Panc1 (cell line): ENCODE measurements at regions not wholly inside any gene's neighbourhood (a gene's known extent, or its start where the extent isn't known, plus 50 kb on each side); places are given as distances from the start of the nearest gene placed in this dataset.

Experiments
- ATAC-seq: fragments of 200-7000 bp; cut with Tn5 transposase; 2 replicates; pipeline ENCODE4 v1.9.1; 2020; ENCODE audit warnings: mild to moderate bottlenecking, moderate library complexity
- BruUV-seq: library from RNA; stranded (reverse); fragments of 400-500 nt; replicated peaks from 2 replicates; lab custom pipeline; 2021; lab: Mats Ljungman, UMichigan
- CTCF ChIA-PET: fragments of 300-600 bp; sonication (Branson Sonifier 250); formaldehyde crosslinking; loops from one replicate; lab custom pipeline; 2022; ENCODE audit warnings: antibody characterized with exemption; lab: Charles Lee
- POLR2A ChIA-PET: fragments of 300-600 bp; sonication (Branson Sonifier 250); formaldehyde crosslinking; loops from one replicate; lab custom pipeline; 2022; ENCODE audit warnings: antibody characterized with exemption; lab: Charles Lee
- DNase-seq: peaks from one replicate; pipeline ENCODE4 v3.0.0-alpha.2; 2010; ENCODE audit warnings: low read depth, low spot score
- H3K27ac ChIP-seq: 2 replicates; pipeline ENCODE4 v1.5.1; 2011; ENCODE audit warnings: mild to moderate bottlenecking, low read length, inconsistent platforms
- H3K27me3 ChIP-seq: fragments of 200-500 bp; sonication (Bioruptor generic); 2 replicates; pipeline ENCODE4 v1.6.0; 2014; ENCODE audit warnings: low read length, inconsistent platforms; ENCODE audit not compliant: control insufficient read depth, insufficient read depth
- H3K36me3 ChIP-seq: fragments of 200-500 bp; sonication (Bioruptor generic); 2 replicates; pipeline ENCODE4 v1.5.1; 2014; ENCODE audit warnings: inconsistent platforms, mild to moderate bottlenecking, low read length, moderate library complexity; ENCODE audit not compliant: control insufficient read depth, insufficient read depth
- H3K4me1 ChIP-seq: 2 replicates; pipeline ENCODE4 v1.5.1; 2011; ENCODE audit warnings: inconsistent platforms, mild to moderate bottlenecking, low read length, moderate library complexity; ENCODE audit not compliant: control insufficient read depth, insufficient read depth
- H3K4me3 ChIP-seq, 2 experiments: 2 replicates each; pipeline ENCODE4 v1.5.1; 2011 to 2012; ENCODE audit warnings: low read depth in 2 of 2, low read length in 2 of 2, mild to moderate bottlenecking in 2 of 2, inconsistent platforms in 1 of 2, moderate library complexity in 1 of 2
- H3K9me3 ChIP-seq: fragments of 200-500 bp; sonication (Bioruptor generic); 2 replicates; pipeline ENCODE4 v1.5.1; 2014; ENCODE audit warnings: low read depth, mild to moderate bottlenecking, inconsistent platforms, low read length, moderate library complexity; ENCODE audit not compliant: control insufficient read depth, insufficient read depth
- CTCF ChIP-seq: fragments of 450-650 bp; IDR thresholded peaks from 2 replicates; pipeline ENCODE4 v1.5.1; 2017; ENCODE audit warnings: mild to moderate bottlenecking
- POLR2AphosphoS5 ChIP-seq: IDR thresholded peaks from 2 replicates; pipeline ENCODE4 v1.6.1; 2012; ENCODE audit warnings: mild to moderate bottlenecking, low read depth, low read length, moderate library complexity
- REST ChIP-seq, 2 experiments: IDR thresholded peaks; 2 replicates each; pipeline ENCODE4 v1.6.1; 2011 to 2012; ENCODE audit warnings: low read depth in 2 of 2, control low read depth in 1 of 2, low read length in 1 of 2, mild to moderate bottlenecking in 1 of 2, moderate library complexity in 1 of 2; ENCODE audit not compliant: insufficient read depth in 1 of 2
- SIN3A ChIP-seq: IDR thresholded peaks from 2 replicates; pipeline ENCODE4 v1.6.1; 2012; ENCODE audit warnings: low read depth, mild to moderate bottlenecking, low read length, moderate library complexity, borderline replicate concordance; ENCODE audit not compliant: insufficient read depth
- TCF7L2 ChIP-seq: IDR thresholded peaks from 2 replicates; pipeline ENCODE4 v1.6.1; 2011; ENCODE audit warnings: mild to moderate bottlenecking, low read depth, low read length, inconsistent platforms
- in situ Hi-C: cut with HindIII; loops from 2 replicates; pipeline ENCODE4 v1.10.0; 2016; ENCODE audit warnings: low sequenced_read_pairs, low pct_unique_long_range_greater_than_20kb
- intact Hi-C: fragments of 100-400 bp; cut with micrococcal nuclease; formaldehyde crosslinking; loops from one replicate; pipeline ENCODE4 v1.10.0; 2022; ENCODE audit not compliant: unreplicated experiment

DNA sequence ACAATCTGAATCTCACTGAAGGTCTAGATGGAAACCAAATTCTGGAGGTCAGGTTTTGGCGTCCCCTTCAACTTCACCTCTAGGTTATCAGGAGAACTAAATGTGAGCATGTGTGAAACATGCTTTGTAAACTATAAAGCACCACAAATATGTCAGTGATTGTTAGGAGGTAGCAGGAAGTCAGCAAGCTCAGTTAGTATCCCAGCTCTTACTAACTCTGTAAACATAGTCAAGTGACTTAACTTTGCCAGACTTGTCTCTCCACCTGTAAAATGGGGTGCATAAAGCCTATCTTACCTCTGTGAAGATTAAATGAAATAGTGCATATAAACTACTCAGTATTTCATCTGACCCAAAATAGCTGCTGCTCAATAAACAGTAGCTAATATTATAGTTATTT is 121.5 kb downstream of the INSIG2 start:
- POLR2A ChIA-PET: no interaction called here
- H3K4me3 ChIP-seq: no peak overlapping the region
- no peaks in the 10 kb centered on the region for H3K9me3 ChIP-seq
- intact Hi-C loops (loop anchor here (10.0 kb wide), 1 partner anchor 165 kb away; no protein-coding TSS in a partner anchor), in situ Hi-C loops (no loop called here)
- TF ChIP-seq POLR2AphosphoS5 (no peak), REST (IDR thresholded peaks at IDR 0.05; ENCODE audit: insufficient read depth in 1 of 2, low read depth in 2 of 2, low read length in 1 of 2) (no peak), CTCF (no peak), TCF7L2 (no peak), SIN3A (no peak)
- no peaks in the 10 kb centered on the region for H3K36me3 ChIP-seq
- no TSS peak for BruUV-seq
- no peak for ATAC-seq
- no peak overlapping the region for H3K27ac ChIP-seq
- H3K27me3 ChIP-seq: peaks cover 10% of the 10 kb centered on the region
- CTCF ChIA-PET: no interaction called here
- DNase-seq: no peak
- H3K4me1 ChIP-seq: no peaks in the 10 kb centered on the region

DNA sequence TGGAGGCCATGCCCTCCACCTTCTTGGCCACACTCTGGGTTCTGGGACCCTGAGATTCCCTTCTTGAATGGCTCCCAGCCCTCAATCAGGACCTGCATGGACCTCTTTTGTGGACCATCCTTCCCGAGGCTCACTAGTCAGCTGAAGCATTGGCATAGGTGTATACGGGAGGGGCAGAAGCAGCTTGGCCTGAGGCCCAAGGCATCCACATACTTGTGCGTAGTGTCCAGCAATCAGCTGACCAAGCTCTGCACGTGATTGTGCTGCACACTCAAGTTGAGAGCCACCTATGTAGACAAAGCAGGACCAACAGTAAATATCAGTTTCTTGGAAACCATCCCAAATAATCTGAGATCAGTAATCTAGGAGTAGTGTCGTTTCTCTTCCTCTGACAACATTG is 119.6 kb downstream of the INSIG2 start:
- peaks cover 4% of the 10 kb centered on the region for H3K27me3 ChIP-seq
- no TSS peak for BruUV-seq
- H3K27ac ChIP-seq: no peak overlapping the region
- H3K9me3 ChIP-seq: no peaks in the 10 kb centered on the region
- H3K36me3 ChIP-seq: no peaks in the 10 kb centered on the region
- ATAC-seq (no peak), DNase-seq (no peak)
- H3K4me3 ChIP-seq: no peak overlapping the region
- ChIA-PET POLR2A (no interaction called here), CTCF (no interaction called here)
- intact Hi-C loops (no loop called here), in situ Hi-C loops (no loop called here)
- no peaks in the 10 kb centered on the region for H3K4me1 ChIP-seq
- no peak for TF ChIP-seq REST (IDR thresholded peaks at IDR 0.05; ENCODE audit: insufficient read depth in 1 of 2, low read depth in 2 of 2, low read length in 1 of 2)
- no peak for TF ChIP-seq POLR2AphosphoS5
- TF ChIP-seq SIN3A: no peak
- no peak for TF ChIP-seq CTCF
- TF ChIP-seq TCF7L2: no peak
